Esophagus squamous epithelium (tissue), 4 donors: ENCODE measurements at regions not wholly inside any gene's neighbourhood (a gene's known extent, or its start where the extent isn't known, plus 50 kb on each side); places are given as distances from the start of the nearest gene placed in this dataset.

Experiments used
- CTCF ChIP-seq, 6 experiments: fragments of 450-650 bp in 4 of 6; fragments of 200-600 bp in 2 of 6; sonication (generic) in 2 of 6; IDR thresholded peaks; one replicate each; pipeline ENCODE4 v1.5.1; 2016 to 2019; ENCODE audit warnings: antibody characterized with exemption in 6 of 6, mild to moderate bottlenecking in 4 of 6, moderate library complexity in 4 of 6
- POLR2A ChIP-seq, 4 donors: fragments of 450-650 bp; IDR thresholded peaks; one replicate each; pipeline ENCODE4 v1.6.1; 2017; ENCODE audit warnings: antibody characterized with exemption in 4 of 4, mild to moderate bottlenecking in 4 of 4, moderate library complexity in 3 of 4

- no peak for TF ChIP-seq CTCF (IDR thresholded peaks at IDR 0.05)
- TF ChIP-seq POLR2A (IDR thresholded peaks at IDR 0.05): no peak
Measured at GRCh38 chr11:37370817-37371216, 772.8 kb upstream of the RAG2 start.
